Ovary (tissue), 3 donors: ENCODE measurements at regions not wholly inside any gene's neighbourhood (a gene's known extent, or its start where the extent isn't known, plus 50 kb on each side); places are given as distances from the start of the nearest gene placed in this dataset.

Experiments used
- EP300 ChIP-seq: sonication (generic); formaldehyde crosslinking; IDR thresholded peaks from one replicate; pipeline ENCODE4 v1.6.1; 2017; ENCODE audit warnings: antibody characterized with exemption
- POLR2A ChIP-seq: fragments of 450-650 bp; IDR thresholded peaks from one replicate; pipeline ENCODE4 v1.6.1; 2017; ENCODE audit warnings: antibody characterized with exemption, mild to moderate bottlenecking, moderate library complexity
- TF ChIP-seq, protein P1 (sequence below), 3 donors: fragments of 450-650 bp in 2 of 3; fragments of 200-600 bp in 1 of 3; IDR thresholded peaks; one replicate each; pipeline versions ENCODE4 v1.5.1 to v1.8.0; 2016 to 2022; ENCODE audit warnings: antibody characterized with exemption in 3 of 3, mild to moderate bottlenecking in 1 of 3
- donor health status: DM: no; HTN: no; CAD: no.

GRCh38 chr5:156008844-156009243, 318.1 kb upstream of the SGCD start:
- TF ChIP-seq POLR2A (no peak), EP300 (no peak)
- TF ChIP-seq, protein P1, sequence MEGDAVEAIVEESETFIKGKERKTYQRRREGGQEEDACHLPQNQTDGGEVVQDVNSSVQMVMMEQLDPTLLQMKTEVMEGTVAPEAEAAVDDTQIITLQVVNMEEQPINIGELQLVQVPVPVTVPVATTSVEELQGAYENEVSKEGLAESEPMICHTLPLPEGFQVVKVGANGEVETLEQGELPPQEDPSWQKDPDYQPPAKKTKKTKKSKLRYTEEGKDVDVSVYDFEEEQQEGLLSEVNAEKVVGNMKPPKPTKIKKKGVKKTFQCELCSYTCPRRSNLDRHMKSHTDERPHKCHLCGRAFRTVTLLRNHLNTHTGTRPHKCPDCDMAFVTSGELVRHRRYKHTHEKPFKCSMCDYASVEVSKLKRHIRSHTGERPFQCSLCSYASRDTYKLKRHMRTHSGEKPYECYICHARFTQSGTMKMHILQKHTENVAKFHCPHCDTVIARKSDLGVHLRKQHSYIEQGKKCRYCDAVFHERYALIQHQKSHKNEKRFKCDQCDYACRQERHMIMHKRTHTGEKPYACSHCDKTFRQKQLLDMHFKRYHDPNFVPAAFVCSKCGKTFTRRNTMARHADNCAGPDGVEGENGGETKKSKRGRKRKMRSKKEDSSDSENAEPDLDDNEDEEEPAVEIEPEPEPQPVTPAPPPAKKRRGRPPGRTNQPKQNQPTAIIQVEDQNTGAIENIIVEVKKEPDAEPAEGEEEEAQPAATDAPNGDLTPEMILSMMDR (IDR thresholded peaks at IDR 0.05) = no peak
